ENCODE measurements at regions not wholly inside any gene's neighbourhood (a gene's known extent, or its start where the extent isn't known, plus 50 kb on each side); places are given as distances from the start of the nearest gene placed in this dataset.

DNA sequence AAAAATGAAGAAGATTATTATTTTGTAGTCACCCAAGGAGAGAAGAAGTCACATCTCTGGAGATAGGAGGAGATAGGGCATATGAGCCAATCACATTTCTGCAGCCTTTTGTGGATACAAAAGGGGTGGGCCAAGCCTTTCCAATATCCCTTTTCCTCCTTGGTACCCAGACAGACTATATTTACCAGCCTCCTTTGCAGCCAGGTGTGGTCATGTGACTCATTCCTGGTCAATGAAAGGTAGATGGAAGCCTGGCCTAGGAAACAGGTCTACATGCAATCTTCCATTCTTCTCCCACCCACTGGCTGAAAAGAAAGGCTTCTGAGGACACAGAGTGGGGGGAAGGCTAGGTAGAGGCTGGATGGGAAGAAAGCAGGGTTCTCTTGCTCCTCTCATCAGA, 58.1 kb upstream of the ERG start:
- H3K4me3 Mint-ChIP-seq: no peak overlapping the region
- H3K27ac Mint-ChIP-seq: no peak overlapping the region
- H3K27me3 Mint-ChIP-seq: peaks cover 15 to 20% of the 10 kb centered on the region in 2 donors
- H3K9me3 Mint-ChIP-seq: peaks cover 0 to 6% of the 10 kb centered on the region in 2 donors
- no peaks in the 10 kb centered on the region for H3K4me1 Mint-ChIP-seq (ENCODE audit: low read depth in 2 of 2)
- ATAC-seq (replicated peaks) (no peak), DNase-seq (no peak)
- H3K36me3 Mint-ChIP-seq (ENCODE audit: insufficient read depth): no peaks in the 10 kb centered on the region

DNA sequence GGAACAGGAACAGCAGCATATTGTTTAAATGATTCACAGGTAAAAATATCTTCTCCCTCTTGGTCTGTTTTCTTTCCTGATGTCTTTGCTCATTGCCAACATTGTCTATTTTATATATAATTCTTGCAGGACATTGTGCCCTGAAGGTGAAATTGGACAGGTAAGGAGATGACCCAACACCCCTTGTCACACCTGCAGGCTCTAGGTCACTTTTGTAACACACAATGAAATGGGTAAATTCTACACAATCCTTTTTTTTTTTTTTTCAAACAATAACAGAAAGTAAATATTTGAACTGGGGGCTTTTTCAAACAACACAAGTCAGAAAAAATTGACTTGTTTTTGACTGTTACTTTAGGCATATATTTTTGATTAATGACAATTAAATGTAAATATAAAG, 62.9 kb upstream of the ERG start:
- no peak overlapping the region for H3K4me3 Mint-ChIP-seq
- no peak overlapping the region for H3K27ac Mint-ChIP-seq
- H3K9me3 Mint-ChIP-seq: no peaks in the 10 kb centered on the region
- peaks cover 13 to 29% of the 10 kb centered on the region in 2 donors for H3K27me3 Mint-ChIP-seq
- DNase-seq: no peak
- no peaks in the 10 kb centered on the region for H3K36me3 Mint-ChIP-seq (ENCODE audit: insufficient read depth)
- no peak for ATAC-seq (replicated peaks)
- H3K4me1 Mint-ChIP-seq (ENCODE audit: low read depth in 2 of 2): no peaks in the 10 kb centered on the region

DNA sequence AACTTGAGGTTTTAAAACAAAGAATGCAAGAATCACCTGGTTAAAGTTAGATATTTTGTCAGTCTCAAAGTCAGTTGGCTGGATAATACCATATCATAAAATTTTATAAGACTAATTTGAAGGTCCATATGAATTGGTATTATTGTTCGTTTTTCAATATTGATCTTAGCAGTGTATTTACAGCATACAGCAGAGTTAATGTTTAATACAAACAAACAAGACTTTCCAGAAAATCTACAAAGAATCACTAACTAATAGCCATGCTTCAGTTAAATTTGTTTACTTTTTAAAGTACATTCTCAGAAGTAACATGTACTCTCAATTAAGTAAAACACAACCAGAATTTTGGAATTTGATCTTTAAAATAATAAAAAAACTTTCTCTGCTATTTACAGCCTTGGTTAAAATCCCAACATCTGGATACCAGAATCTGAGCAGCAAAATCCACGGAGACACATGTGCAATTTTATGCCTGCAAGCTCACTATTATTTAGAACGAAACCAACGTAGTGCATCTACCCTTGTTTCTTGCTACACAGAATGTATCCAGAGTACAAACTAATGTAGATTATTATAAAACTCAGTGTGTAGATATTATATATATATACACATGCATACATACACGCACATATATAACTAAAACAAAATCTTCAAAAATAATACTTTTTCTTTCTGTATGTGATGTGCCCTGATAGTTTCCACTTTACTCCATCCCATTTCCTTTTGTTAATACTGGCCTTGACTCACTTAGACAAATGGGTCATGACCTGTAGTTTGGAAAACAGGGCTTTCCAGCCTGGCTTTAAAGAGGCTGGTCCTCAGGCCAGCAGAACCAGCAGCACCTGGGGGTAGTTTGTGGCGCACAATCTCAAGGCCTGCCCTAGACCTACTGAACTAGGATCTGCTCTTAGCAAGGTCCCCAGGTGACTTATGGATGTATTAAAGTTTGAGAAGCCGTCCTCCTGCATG, 63.6 kb upstream of the ERG start:
- H3K4me3 Mint-ChIP-seq: no peak overlapping the region
- peaks cover 13 to 34% of the 10 kb centered on the region in 2 donors for H3K27me3 Mint-ChIP-seq
- H3K36me3 Mint-ChIP-seq (ENCODE audit: insufficient read depth): no peaks in the 10 kb centered on the region
- no peak overlapping the region for H3K27ac Mint-ChIP-seq
- no peaks in the 10 kb centered on the region for H3K4me1 Mint-ChIP-seq (ENCODE audit: low read depth in 2 of 2)
- no peak for DNase-seq
- H3K9me3 Mint-ChIP-seq: no peaks in the 10 kb centered on the region
- ATAC-seq (replicated peaks): no peak

- no peak for DNase-seq
- H3K27me3 Mint-ChIP-seq: peaks cover 10 to 33% of the 10 kb centered on the region in 2 donors
- no peak overlapping the region for H3K4me3 Mint-ChIP-seq
- no peaks in the 10 kb centered on the region for H3K4me1 Mint-ChIP-seq (ENCODE audit: low read depth in 2 of 2)
- no peaks in the 10 kb centered on the region for H3K36me3 Mint-ChIP-seq (ENCODE audit: insufficient read depth)
- no peaks in the 10 kb centered on the region for H3K9me3 Mint-ChIP-seq
- no peak for ATAC-seq (replicated peaks)
- no peak overlapping the region for H3K27ac Mint-ChIP-seq
Measured at GRCh38 chr21:38567335-38567969, 69.2 kb upstream of the ERG start.

GRCh38 chr21:38567970-38568360, 69.7 kb upstream of the ERG start:
- DNase-seq (no peak), ATAC-seq (replicated peaks) (no peak)
- Mint-ChIP-seq H3K4me3 (no peak overlapping the region), H3K36me3 (ENCODE audit: insufficient read depth) (no peaks in the 10 kb centered on the region), H3K27me3 (peaks cover 7 to 28% of the 10 kb centered on the region in 2 donors), H3K9me3 (no peaks in the 10 kb centered on the region), H3K4me1 (ENCODE audit: low read depth in 2 of 2) (no peaks in the 10 kb centered on the region), H3K27ac (no peak overlapping the region)

- Mint-ChIP-seq H3K4me3 (no peak overlapping the region), H3K4me1 (ENCODE audit: low read depth in 2 of 2) (no peaks in the 10 kb centered on the region), H3K36me3 (ENCODE audit: insufficient read depth) (no peaks in the 10 kb centered on the region), H3K9me3 (no peaks in the 10 kb centered on the region), H3K27ac (no peak overlapping the region), H3K27me3 (peaks cover 7 to 19% of the 10 kb centered on the region in 2 donors)
- ATAC-seq (replicated peaks): no peak
- DNase-seq: no peak
Measured at GRCh38 chr21:38569733-38570132, 71.5 kb upstream of the ERG start.

- Mint-ChIP-seq H3K4me3 (no peak overlapping the region), H3K36me3 (ENCODE audit: insufficient read depth) (no peaks in the 10 kb centered on the region), H3K27me3 (peaks cover 3 to 11% of the 10 kb centered on the region in 2 donors), H3K9me3 (no peaks in the 10 kb centered on the region), H3K4me1 (ENCODE audit: low read depth in 2 of 2) (no peaks in the 10 kb centered on the region), H3K27ac (no peak overlapping the region)
- DNase-seq (no peak), ATAC-seq (replicated peaks) (no peak)
Measured at GRCh38 chr21:38570596-38570995, 72.3 kb upstream of the ERG start.

- H3K4me3 Mint-ChIP-seq: no peak overlapping the region
- DNase-seq: no peak
- H3K27me3 Mint-ChIP-seq: peaks cover 0 to 6% of the 10 kb centered on the region in 2 donors
- no peaks in the 10 kb centered on the region for H3K4me1 Mint-ChIP-seq (ENCODE audit: low read depth in 2 of 2)
- ATAC-seq (replicated peaks): no peak
- no peaks in the 10 kb centered on the region for H3K9me3 Mint-ChIP-seq
- no peak overlapping the region for H3K27ac Mint-ChIP-seq
- H3K36me3 Mint-ChIP-seq (ENCODE audit: insufficient read depth): no peaks in the 10 kb centered on the region
Measured at GRCh38 chr21:38574895-38575575, 76.8 kb upstream of the ERG start.

DNA sequence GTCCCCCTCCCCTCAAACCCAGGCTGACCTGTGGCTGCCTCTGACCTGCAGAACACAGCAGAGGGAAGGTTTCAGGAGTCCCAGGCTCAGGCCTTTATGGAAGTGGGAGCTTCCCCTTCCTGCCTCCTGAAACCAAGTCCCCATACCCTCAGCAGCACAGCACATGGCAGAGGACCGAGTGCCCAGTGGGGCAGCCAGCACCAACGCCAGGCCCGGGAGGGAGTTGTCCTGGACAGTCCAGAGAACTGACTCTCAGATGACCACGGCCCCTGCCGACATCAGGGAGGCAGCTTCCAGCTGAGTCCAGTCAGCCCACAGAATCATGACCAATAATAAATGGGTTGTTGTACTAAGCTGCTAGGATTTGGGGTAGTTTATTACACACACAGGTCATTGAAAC, 79.6 kb upstream of the ERG start:
- no peak for ATAC-seq (replicated peaks)
- Mint-ChIP-seq H3K4me3 (no peak overlapping the region), H3K27me3 (peaks cover 0 to 6% of the 10 kb centered on the region in 2 donors), H3K27ac (no peak overlapping the region), H3K9me3 (no peaks in the 10 kb centered on the region), H3K36me3 (ENCODE audit: insufficient read depth) (no peaks in the 10 kb centered on the region), H3K4me1 (ENCODE audit: low read depth in 2 of 2) (no peaks in the 10 kb centered on the region)
- no peak for DNase-seq

DNA sequence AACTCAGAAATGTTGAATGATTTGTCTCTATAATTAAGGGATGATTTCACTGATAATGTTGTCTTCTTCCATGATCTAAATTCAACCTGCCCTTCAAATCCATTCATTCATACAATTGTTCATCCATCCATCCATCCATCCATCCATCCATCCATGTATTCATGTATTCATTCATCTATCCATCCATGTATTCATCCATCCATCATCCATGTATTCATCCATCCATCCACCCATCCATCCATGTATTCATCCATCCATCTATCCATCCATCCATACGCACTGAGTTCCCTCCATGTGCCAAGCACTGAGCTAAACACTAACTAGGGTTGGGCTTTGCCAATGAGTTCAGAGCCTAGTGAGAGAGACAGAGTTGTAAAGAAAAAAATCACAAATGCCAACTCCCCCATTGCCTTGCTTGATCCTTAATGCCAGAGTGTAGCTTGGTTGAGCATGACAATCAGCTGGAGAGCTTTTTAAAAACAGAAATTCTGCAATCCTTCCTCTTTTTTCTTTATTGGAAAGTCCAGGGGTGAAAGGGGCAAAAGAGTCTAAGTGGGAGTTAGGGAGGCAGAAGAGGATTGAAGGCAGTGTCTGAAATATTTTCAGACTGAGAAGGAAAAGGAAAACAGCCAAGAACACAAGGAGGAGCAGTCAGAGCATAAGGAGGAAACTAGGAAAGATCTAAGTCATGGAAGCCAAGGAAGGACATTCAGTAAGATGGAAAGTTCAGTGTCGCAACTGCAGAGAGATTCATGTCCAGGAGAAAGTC, 92.4 kb upstream of the ERG start:
- ATAC-seq (replicated peaks): no peak
- H3K36me3 Mint-ChIP-seq (ENCODE audit: insufficient read depth): no peaks in the 10 kb centered on the region
- H3K27ac Mint-ChIP-seq: no peak overlapping the region
- H3K9me3 Mint-ChIP-seq: peaks cover 0 to 2% of the 10 kb centered on the region in 2 donors
- peaks cover 17 to 24% of the 10 kb centered on the region in 2 donors for H3K27me3 Mint-ChIP-seq
- no peaks in the 10 kb centered on the region for H3K4me1 Mint-ChIP-seq (ENCODE audit: low read depth in 2 of 2)
- no peak for DNase-seq
- H3K4me3 Mint-ChIP-seq: no peak overlapping the region

DNA sequence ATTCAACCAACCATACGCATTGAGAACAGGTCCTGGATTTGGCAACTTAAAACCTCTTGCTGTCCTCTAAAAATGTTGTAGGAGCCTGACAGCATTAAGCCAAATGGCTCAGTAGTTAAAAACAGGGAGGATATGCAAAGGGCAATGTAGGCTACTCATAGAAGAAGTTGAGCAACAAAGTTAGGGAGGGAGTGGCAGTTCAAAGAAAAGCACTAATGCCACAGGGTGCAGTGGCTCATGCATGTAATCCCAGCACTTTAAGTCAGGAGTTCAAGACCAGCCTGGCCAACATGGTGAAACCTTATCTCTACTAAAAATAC, 92.9 kb upstream of the ERG start:
- no peaks in the 10 kb centered on the region for H3K36me3 Mint-ChIP-seq (ENCODE audit: insufficient read depth)
- H3K9me3 Mint-ChIP-seq: peaks cover 0 to 2% of the 10 kb centered on the region in 2 donors
- H3K4me1 Mint-ChIP-seq (ENCODE audit: low read depth in 2 of 2): no peaks in the 10 kb centered on the region
- peaks cover 17 to 24% of the 10 kb centered on the region in 2 donors for H3K27me3 Mint-ChIP-seq
- ATAC-seq (replicated peaks): no peak
- no peak overlapping the region for H3K27ac Mint-ChIP-seq
- no peak overlapping the region for H3K4me3 Mint-ChIP-seq
- DNase-seq: no peak

- DNase-seq: no peak
- no peak overlapping the region for H3K4me3 Mint-ChIP-seq
- peaks cover 24 to 54% of the 10 kb centered on the region in 2 donors for H3K27me3 Mint-ChIP-seq
- no peaks in the 10 kb centered on the region for H3K4me1 Mint-ChIP-seq (ENCODE audit: low read depth in 2 of 2)
- peaks cover 0 to 2% of the 10 kb centered on the region in 2 donors for H3K9me3 Mint-ChIP-seq
- H3K27ac Mint-ChIP-seq: no peak overlapping the region
- H3K36me3 Mint-ChIP-seq (ENCODE audit: insufficient read depth): no peaks in the 10 kb centered on the region
- no peak for ATAC-seq (replicated peaks)
Measured at GRCh38 chr21:38596264-38597042, 98.2 kb upstream of the ERG start.

All from effector memory CD8-positive, alpha-beta T cell (primary cell).